T-helper 17 cell (primary cell): ENCODE measurements at regions not wholly inside any gene's neighbourhood (a gene's known extent, or its start where the extent isn't known, plus 50 kb on each side); places are given as distances from the start of the nearest gene placed in this dataset.
"Not testable (repeated sequence)": the region's sequence is repeated elsewhere in the genome, so short reads cannot be mapped to it uniquely, and the experiment has no call there.

Experiments used
- ATAC-seq: fragments of 150-1000 bp; cut with Tn5 transposase; 2 replicates; pipeline ENCODE4 v1.10.0; 2021; ENCODE audit warnings: mild to moderate bottlenecking, moderate library complexity
- DNase-seq, 3 donors: peaks; one replicate each; pipeline versions ENCODE4 v3.0.0 to v3.0.0-alpha.2; 2020 to 2021
- H3K9me3 ChIP-seq: one replicate; pipeline ENCODE4 v1.7.0; 2013; ENCODE audit warnings: low read length, mild to moderate bottlenecking; ENCODE audit not compliant: control insufficient read depth, poor library complexity, severe bottlenecking
- H3K27ac Mint-ChIP-seq: one replicate; pipeline ENCODE4 v1.8.0; 2022; ENCODE audit warnings: mild to moderate bottlenecking, moderate library complexity, mixed read lengths
- H3K27me3 Mint-ChIP-seq: one replicate; pipeline ENCODE4 v1.8.0; 2022; ENCODE audit warnings: mixed read lengths
- H3K36me3 Mint-ChIP-seq: one replicate; pipeline ENCODE4 v1.8.0; 2022; ENCODE audit warnings: low read depth, mixed read lengths
- H3K4me1 Mint-ChIP-seq: one replicate; pipeline ENCODE4 v1.8.0; 2022; ENCODE audit warnings: mild to moderate bottlenecking, mixed read lengths
- H3K4me3 Mint-ChIP-seq: one replicate; pipeline ENCODE4 v1.8.0; 2022; ENCODE audit warnings: mild to moderate bottlenecking, moderate library complexity, mixed read lengths

GRCh38 chr12:17592472-17592871 is 497.5 kb downstream of the RERGL start:
- no peak for ATAC-seq
- H3K27me3 Mint-ChIP-seq: no peaks in the 10 kb centered on the region
- no peak overlapping the region for H3K4me3 Mint-ChIP-seq
- H3K27ac Mint-ChIP-seq: no peak overlapping the region
- H3K9me3 ChIP-seq: no peaks in the 10 kb centered on the region
- no peak for DNase-seq
- no peaks in the 10 kb centered on the region for H3K4me1 Mint-ChIP-seq
- no peaks in the 10 kb centered on the region for H3K36me3 Mint-ChIP-seq

- no peak overlapping the region for H3K4me3 Mint-ChIP-seq
- H3K36me3 Mint-ChIP-seq: no peaks in the 10 kb centered on the region
- ATAC-seq: no peak
- H3K4me1 Mint-ChIP-seq: no peaks in the 10 kb centered on the region
- H3K9me3 ChIP-seq: no peaks in the 10 kb centered on the region
- no peak overlapping the region for H3K27ac Mint-ChIP-seq
- DNase-seq: no peak
- H3K27me3 Mint-ChIP-seq: no peaks in the 10 kb centered on the region
Measured at GRCh38 chr12:17591005-17591681, 498.9 kb downstream of the RERGL start.

DNA sequence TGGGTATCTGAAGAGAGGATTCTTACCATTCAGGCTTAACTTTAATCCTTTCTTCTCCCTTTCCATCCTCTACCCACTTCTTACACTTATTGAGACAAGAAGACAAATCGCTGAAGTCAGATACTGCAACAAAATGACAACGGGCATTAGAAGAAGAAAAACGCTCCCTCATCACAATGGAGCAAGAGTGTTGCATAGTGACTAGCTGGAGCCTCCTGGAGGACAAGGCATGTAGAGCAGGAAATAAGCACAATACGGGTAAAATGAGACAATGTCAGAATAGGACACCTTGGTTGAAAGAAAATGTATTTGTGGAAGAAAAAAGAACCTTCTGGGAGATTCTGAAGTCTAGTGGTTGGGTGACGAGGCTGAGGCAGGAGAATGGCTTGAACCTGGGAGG is 501.0 kb downstream of the RERGL start:
- DNase-seq (no peak), ATAC-seq (no peak)
- Mint-ChIP-seq H3K36me3 (no peaks in the 10 kb centered on the region), H3K4me1 (no peaks in the 10 kb centered on the region), H3K27ac (no peak overlapping the region), H3K27me3 (no peaks in the 10 kb centered on the region), H3K4me3 (no peak overlapping the region)
- H3K9me3 ChIP-seq: no peaks in the 10 kb centered on the region

DNA sequence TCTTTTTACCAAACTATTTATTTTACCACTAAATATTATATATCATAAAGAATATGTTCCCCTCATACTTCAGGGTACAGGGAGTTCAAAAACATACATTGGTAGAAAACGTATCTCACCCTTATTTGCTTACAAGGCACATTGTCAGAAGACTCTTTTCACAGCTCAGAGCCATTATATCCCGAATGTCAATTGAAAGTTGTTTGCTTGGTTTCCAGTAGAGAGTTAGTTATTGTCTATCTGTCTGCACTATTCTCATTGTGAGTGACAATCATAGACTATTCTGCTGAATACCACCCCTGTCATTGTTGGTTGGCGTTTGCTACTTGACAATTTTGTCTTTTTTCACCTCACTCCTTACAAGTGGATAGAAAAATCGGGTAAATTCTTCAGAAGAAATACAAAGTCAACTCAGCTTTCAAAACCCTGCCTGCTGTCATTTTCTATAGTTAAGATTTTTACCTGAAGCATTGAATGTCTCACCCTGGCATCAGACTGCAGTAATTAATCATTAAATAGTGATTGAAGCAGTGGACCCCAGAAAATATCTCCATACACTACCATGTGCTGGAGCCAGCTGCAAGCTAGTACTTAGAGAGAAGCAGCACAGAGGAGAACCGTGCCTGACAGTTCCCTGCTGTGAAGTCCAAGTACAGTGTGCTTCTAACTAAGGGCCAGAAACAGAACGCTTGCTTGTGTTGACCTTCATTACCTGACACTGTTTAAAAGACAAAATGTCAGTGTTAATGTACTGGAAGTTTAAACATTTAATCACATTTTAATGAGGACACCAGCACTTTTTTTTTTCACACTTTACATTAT is 510.6 kb downstream of the RERGL start:
- H3K27me3 Mint-ChIP-seq: no peaks in the 10 kb centered on the region
- H3K27ac Mint-ChIP-seq: no peak overlapping the region
- no peak overlapping the region for H3K4me3 Mint-ChIP-seq
- H3K9me3 ChIP-seq: peaks cover 4% of the 10 kb centered on the region
- DNase-seq (no peak), ATAC-seq (no peak)
- H3K4me1 Mint-ChIP-seq: no peaks in the 10 kb centered on the region
- no peaks in the 10 kb centered on the region for H3K36me3 Mint-ChIP-seq

- DNase-seq: no peak
- no peak for ATAC-seq
- Mint-ChIP-seq H3K4me1 (no peaks in the 10 kb centered on the region), H3K27me3 (no peaks in the 10 kb centered on the region), H3K27ac (no peak overlapping the region), H3K4me3 (no peak overlapping the region), H3K36me3 (no peaks in the 10 kb centered on the region)
- H3K9me3 ChIP-seq: peaks cover 4% of the 10 kb centered on the region
Measured at GRCh38 chr12:17577405-17577804, 512.6 kb downstream of the RERGL start.

- no peak for DNase-seq
Measured at GRCh38 chr12:17572250-17572649, 517.7 kb downstream of the RERGL start.

GRCh38 chr12:17571047-17571446 is 518.9 kb downstream of the RERGL start:
- H3K4me1 Mint-ChIP-seq: no peaks in the 10 kb centered on the region
- H3K27me3 Mint-ChIP-seq: no peaks in the 10 kb centered on the region
- no peak overlapping the region for H3K4me3 Mint-ChIP-seq
- H3K36me3 Mint-ChIP-seq: no peaks in the 10 kb centered on the region
- ATAC-seq: no peak
- DNase-seq: no peak
- no peak overlapping the region for H3K27ac Mint-ChIP-seq
- H3K9me3 ChIP-seq: no peaks in the 10 kb centered on the region

More at GRCh38 chr12:17572250-17572649, 517.7 kb downstream of the RERGL start:
- no peak overlapping the region for H3K4me3 Mint-ChIP-seq
- no peaks in the 10 kb centered on the region for H3K9me3 ChIP-seq
- no peak overlapping the region for H3K27ac Mint-ChIP-seq
- no peak for ATAC-seq
- H3K4me1 Mint-ChIP-seq: no peaks in the 10 kb centered on the region
- no peaks in the 10 kb centered on the region for H3K36me3 Mint-ChIP-seq
- H3K27me3 Mint-ChIP-seq: no peaks in the 10 kb centered on the region

DNA sequence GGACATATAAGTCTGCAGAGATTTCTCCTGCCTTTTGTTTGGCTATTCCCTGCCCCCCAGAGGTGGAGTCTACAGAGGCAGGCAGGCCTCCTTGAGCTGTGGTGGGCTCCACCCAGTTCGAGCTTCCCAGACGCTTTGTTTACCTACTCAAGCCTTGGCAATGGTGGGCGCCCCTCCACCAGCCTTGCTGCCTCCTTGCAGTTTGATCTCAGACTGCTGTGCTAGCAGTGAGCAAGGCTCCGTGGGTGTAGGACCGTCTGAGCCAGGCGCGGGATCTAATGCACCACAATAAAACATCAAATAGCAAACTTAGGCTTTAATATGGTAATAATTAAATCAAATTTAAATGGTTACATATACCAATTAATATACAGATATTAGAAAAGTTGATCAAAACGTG is 525.4 kb downstream of the RERGL start:
- H3K27me3 Mint-ChIP-seq, H3K4me1 Mint-ChIP-seq, H3K9me3 ChIP-seq, ATAC-seq, H3K4me3 Mint-ChIP-seq, H3K36me3 Mint-ChIP-seq, DNase-seq, H3K27ac Mint-ChIP-seq: not testable (repeated sequence)

DNA sequence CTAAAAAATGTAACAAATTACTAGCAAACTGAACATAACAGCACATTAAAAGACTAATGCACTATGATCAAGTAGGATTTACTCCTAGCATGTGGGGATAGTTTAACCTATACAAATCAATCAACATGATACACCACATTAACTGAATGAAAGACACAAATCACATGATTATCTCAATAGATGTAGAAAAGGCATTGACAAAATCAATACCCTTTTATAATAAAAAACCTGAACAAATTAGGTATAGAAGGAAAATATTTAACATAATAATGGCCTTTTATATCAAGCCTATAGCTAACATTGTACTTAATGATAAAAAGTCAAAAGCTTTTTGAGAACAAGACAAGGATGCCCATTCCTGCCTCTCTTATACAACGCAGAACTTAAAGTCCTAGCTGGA is 540.0 kb downstream of the RERGL start:
- Mint-ChIP-seq H3K4me1 (no peaks in the 10 kb centered on the region), H3K4me3 (no peak overlapping the region)
- no peak for ATAC-seq

DNA sequence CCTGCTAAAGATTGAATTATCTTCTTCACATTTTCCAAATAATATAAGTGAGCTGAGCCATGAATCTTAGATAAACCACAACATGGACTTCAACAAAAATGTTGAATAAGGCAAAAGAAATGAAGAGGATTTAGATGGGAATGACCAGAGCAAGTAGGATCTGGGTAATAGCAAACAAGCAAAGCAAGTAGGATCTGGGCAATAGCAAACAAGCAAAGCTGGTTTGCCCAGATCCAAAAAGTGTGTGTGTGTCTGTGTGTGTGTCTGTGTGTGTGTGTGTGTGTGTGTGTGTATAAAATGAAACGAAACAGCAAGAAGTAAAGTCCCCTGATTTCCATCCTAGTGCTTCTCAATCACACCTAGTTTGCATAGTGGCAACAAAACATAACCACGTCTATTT is 549.1 kb downstream of the RERGL start:
- H3K36me3 Mint-ChIP-seq: no peaks in the 10 kb centered on the region
- H3K27ac Mint-ChIP-seq: no peak overlapping the region
- H3K9me3 ChIP-seq: no peaks in the 10 kb centered on the region
- H3K27me3 Mint-ChIP-seq: no peaks in the 10 kb centered on the region
- no peak overlapping the region for H3K4me3 Mint-ChIP-seq
- no peak for DNase-seq
- H3K4me1 Mint-ChIP-seq: no peaks in the 10 kb centered on the region
- no peak for ATAC-seq

More for the DNA sequence above, 540.0 kb downstream of the RERGL start:
- Mint-ChIP-seq H3K27me3 (no peaks in the 10 kb centered on the region), H3K36me3 (no peaks in the 10 kb centered on the region), H3K27ac (no peak overlapping the region)
- peaks cover 3% of the 10 kb centered on the region for H3K9me3 ChIP-seq
- DNase-seq: no peak

DNA sequence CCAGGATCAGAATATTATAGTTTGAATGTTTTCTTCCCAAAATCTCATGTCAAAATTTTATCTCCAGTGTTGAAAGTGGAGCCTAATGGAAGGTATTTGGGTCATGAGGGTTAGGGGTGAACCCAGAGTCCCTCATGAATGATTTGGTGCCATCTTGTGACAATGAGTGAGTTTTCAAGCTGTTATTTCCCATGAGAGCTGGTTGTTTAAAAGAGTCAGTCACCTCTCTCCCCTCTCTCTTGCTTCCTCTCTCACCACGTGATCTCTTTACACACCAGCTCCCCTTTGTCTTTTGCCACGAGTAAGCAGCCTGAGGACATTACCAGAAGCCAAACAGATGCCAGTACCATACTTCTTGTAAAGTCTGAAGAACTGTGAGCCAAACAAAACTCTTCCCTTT is 561.6 kb downstream of the RERGL start:
- no peaks in the 10 kb centered on the region for H3K36me3 Mint-ChIP-seq
- H3K9me3 ChIP-seq: no peaks in the 10 kb centered on the region
- no peaks in the 10 kb centered on the region for H3K27me3 Mint-ChIP-seq
- H3K27ac Mint-ChIP-seq: no peak overlapping the region
- no peak for ATAC-seq
- no peak overlapping the region for H3K4me3 Mint-ChIP-seq
- H3K4me1 Mint-ChIP-seq: no peaks in the 10 kb centered on the region
- no peak for DNase-seq

GRCh38 chr12:17527021-17527420 is 563.0 kb downstream of the RERGL start:
- ATAC-seq: no peak
- Mint-ChIP-seq H3K4me3 (no peak overlapping the region), H3K4me1 (no peaks in the 10 kb centered on the region), H3K27me3 (no peaks in the 10 kb centered on the region), H3K36me3 (no peaks in the 10 kb centered on the region), H3K27ac (no peak overlapping the region)
- H3K9me3 ChIP-seq: no peaks in the 10 kb centered on the region
- no peak for DNase-seq

DNA sequence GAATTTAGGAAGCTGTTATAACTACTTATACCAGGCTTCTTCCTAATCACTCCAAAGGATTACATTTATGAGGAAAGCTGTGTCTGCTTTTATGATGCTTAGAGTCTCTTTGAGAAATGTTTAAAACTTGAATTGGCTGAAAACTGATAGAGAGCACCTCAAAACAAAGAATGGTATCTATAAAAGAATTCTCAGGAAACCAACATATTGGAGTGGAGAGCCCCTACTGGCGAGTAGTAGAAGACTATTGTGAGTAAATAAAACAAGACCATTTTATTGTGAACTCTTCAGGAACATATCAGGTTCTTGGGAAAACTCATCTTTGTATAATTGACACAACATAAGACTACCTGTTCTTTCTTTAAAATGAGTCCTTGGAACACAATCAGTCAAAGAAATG is 578.6 kb downstream of the RERGL start:
- Mint-ChIP-seq H3K36me3 (no peaks in the 10 kb centered on the region), H3K4me1 (no peaks in the 10 kb centered on the region), H3K27ac (no peak overlapping the region), H3K4me3 (no peak overlapping the region), H3K27me3 (no peaks in the 10 kb centered on the region)
- H3K9me3 ChIP-seq: no peaks in the 10 kb centered on the region
- DNase-seq (no peak), ATAC-seq (no peak)

- H3K27me3 Mint-ChIP-seq: no peaks in the 10 kb centered on the region
- no peaks in the 10 kb centered on the region for H3K4me1 Mint-ChIP-seq
- no peak for ATAC-seq
- peaks cover 3% of the 10 kb centered on the region for H3K9me3 ChIP-seq
- H3K27ac Mint-ChIP-seq: no peak overlapping the region
- H3K36me3 Mint-ChIP-seq: no peaks in the 10 kb centered on the region
- no peak for DNase-seq
- no peak overlapping the region for H3K4me3 Mint-ChIP-seq
Measured at GRCh38 chr12:17507336-17507735, 582.7 kb downstream of the RERGL start.
